Ovary (tissue), 7 donors: ENCODE measurements at regions not wholly inside any gene's neighbourhood (a gene's known extent, or its start where the extent isn't known, plus 50 kb on each side); places are given as distances from the start of the nearest gene placed in this dataset.

ENCODE experiments used
- DNase-seq, 5 donors: peaks; one replicate each; pipeline ENCODE4 v3.0.0-alpha.2; 2019 to 2020
- H3K27ac ChIP-seq, 2 donors: fragments of 200-600 bp; one replicate each; pipeline versions ENCODE4 v1.5.1 to v1.8.0; 2019 to 2022
- H3K27me3 ChIP-seq: fragments of 200-600 bp; one replicate; pipeline ENCODE4 v1.8.0; 2022
- H3K36me3 ChIP-seq: fragments of 200-600 bp; sonication (generic); one replicate; pipeline ENCODE4 v1.5.1; 2019
- H3K4me1 ChIP-seq: one replicate; pipeline ENCODE4 v1.8.1; 2013; ENCODE audit warnings: mild to moderate bottlenecking, moderate library complexity; ENCODE audit not compliant: insufficient read depth
- H3K4me3 ChIP-seq: fragments of 200-600 bp; sonication (generic); one replicate; pipeline ENCODE4 v1.5.1; 2017
- H3K9me3 ChIP-seq, 2 donors: fragments of 200-600 bp in 1 of 2; sonication (generic) in 1 of 2; one replicate each; pipeline versions ENCODE4 v1.5.1 to v1.8.1; 2013 to 2019; ENCODE audit warnings: mild to moderate bottlenecking in 1 of 2, moderate library complexity in 1 of 2
- CTCF ChIP-seq, 3 donors: fragments of 450-650 bp in 2 of 3; fragments of 200-600 bp in 1 of 3; IDR thresholded peaks; one replicate each; pipeline versions ENCODE4 v1.5.1 to v1.8.0; 2016 to 2022; ENCODE audit warnings: antibody characterized with exemption in 3 of 3, mild to moderate bottlenecking in 1 of 3
- EP300 ChIP-seq: sonication (generic); formaldehyde crosslinking; IDR thresholded peaks from one replicate; pipeline ENCODE4 v1.6.1; 2017; ENCODE audit warnings: antibody characterized with exemption
- POLR2A ChIP-seq: fragments of 450-650 bp; IDR thresholded peaks from one replicate; pipeline ENCODE4 v1.6.1; 2017; ENCODE audit warnings: antibody characterized with exemption, mild to moderate bottlenecking, moderate library complexity
- WGBS, 3 donors: extraction: QIAGEN DNeasy Blood & Tissue Kit in 1 of 3; methylation state at CpG; one replicate each; pipeline versions ENCODE4 v1.1.5 to v1.1.7; 2013 to 2017; 5-methylcytosine and 5-hydroxymethylcytosine counted together
- intact Hi-C, 4 donors: fragments of 100-400 bp; cut with DNase I; formaldehyde crosslinking; loops; one replicate each; pipeline versions ENCODE4 v1.11.0 to v1.15.1; 2022 to 2023
- donor health status: DM: no; HTN: no; CAD: no; lungs with moderate emphysema.
- donor health status: DM: no; HTN: no; CAD: no.
- donor health status: Bipolar disorder and iron deficiency.
- donor health status: DM: no; HTN: no; CAD: no.
- donor health status: DM: yes; HTN: yes; CAD: no.

GRCh38 chr10:62534031-62534430 lies 159.9 kb downstream of the ZNF365 start:
- no peaks in the 10 kb centered on the region for H3K9me3 ChIP-seq
- intact Hi-C loops = loop anchor here in 1 of 4 donors (10.0 kb wide), 1 partner anchor 349 kb away; no protein-coding TSS in a partner anchor
- H3K27ac ChIP-seq = no peak overlapping the region
- DNase-seq = no peak
- TF ChIP-seq EP300 (no peak), POLR2A (no peak), CTCF (IDR thresholded peaks at IDR 0.05) (no peak)
- no peaks in the 10 kb centered on the region for H3K36me3 ChIP-seq
- no peaks in the 10 kb centered on the region for H3K27me3 ChIP-seq
- H3K4me1 ChIP-seq = no peaks in the 10 kb centered on the region
- WGBS, 3 donors = 70 to 80% (median 73%) methylated on average over 2 of the region's 2 CpGs
- no peak overlapping the region for H3K4me3 ChIP-seq

- WGBS, 3 donors = 88 to 93% (median 89%) methylated on average over 6 of the region's 6 CpGs
- Histone ChIP-seq H3K27ac (no peak overlapping the region), H3K9me3 (no peaks in the 10 kb centered on the region), H3K4me3 (no peak overlapping the region), H3K27me3 (no peaks in the 10 kb centered on the region), H3K36me3 (no peaks in the 10 kb centered on the region), H3K4me1 (no peaks in the 10 kb centered on the region)
- intact Hi-C loops = loop anchor here in 1 of 4 donors (10.0 kb wide), 1 partner anchor 354 kb away; no protein-coding TSS in a partner anchor
- DNase-seq = no peak
- TF ChIP-seq POLR2A (no peak), CTCF (IDR thresholded peaks at IDR 0.05) (no peak), EP300 (no peak)
These were observed 164.4 kb downstream of the ZNF365 start for GRCh38 chr10:62538606-62539005.

- no peaks in the 10 kb centered on the region for H3K9me3 ChIP-seq
- DNase-seq = no peak
- H3K27ac ChIP-seq = no peak overlapping the region
- no peaks in the 10 kb centered on the region for H3K36me3 ChIP-seq
- intact Hi-C loops = no loop called here
- H3K4me3 ChIP-seq = no peak overlapping the region
- TF ChIP-seq POLR2A (no peak), CTCF (IDR thresholded peaks at IDR 0.05) (no peak), EP300 (no peak)
- no peaks in the 10 kb centered on the region for H3K27me3 ChIP-seq
- H3K4me1 ChIP-seq = no peaks in the 10 kb centered on the region
- 53 to 65% (median 56%) methylated on average over 3 of the region's 3 CpGs for WGBS, 3 donors
These were observed 166.2 kb downstream of the ZNF365 start for GRCh38 chr10:62540389-62540788.

GRCh38 chr10:62541811-62542210 lies 167.6 kb downstream of the ZNF365 start:
- no peaks in the 10 kb centered on the region for H3K27me3 ChIP-seq
- H3K27ac ChIP-seq = no peak overlapping the region
- no peaks in the 10 kb centered on the region for H3K4me1 ChIP-seq
- intact Hi-C loops = no loop called here
- no peaks in the 10 kb centered on the region for H3K36me3 ChIP-seq
- 79 to 86% (median 80%) methylated on average over 7 of the region's 7 CpGs for WGBS, 3 donors
- no peak overlapping the region for H3K4me3 ChIP-seq
- no peak for DNase-seq
- TF ChIP-seq EP300 = no peak
- no peak for TF ChIP-seq POLR2A
- no peak for TF ChIP-seq CTCF (IDR thresholded peaks at IDR 0.05)
- no peaks in the 10 kb centered on the region for H3K9me3 ChIP-seq
